Stimulated activated CD4-positive, alpha-beta T cell treated with anti-CD3 and anti-CD28 coated beads, Interleukin-4, amount 100 ng/mL, for 48 hours (primary cell): ENCODE measurements at regions not wholly inside any gene's neighbourhood (a gene's known extent, or its start where the extent isn't known, plus 50 kb on each side); places are given as distances from the start of the nearest gene placed in this dataset.

Source experiments
- DNase-seq, 2 donors: peaks; one replicate each; pipeline ENCODE4 v3.0.0-alpha.2; 2020; ENCODE audit warnings: low read depth in 2 of 2

- no peak for DNase-seq
Observed at GRCh38 chr22:49197986-49198704, 629.5 kb downstream of the BRD1 start.

- no peak for DNase-seq
Observed at GRCh38 chr22:49197505-49197904, 630.2 kb downstream of the BRD1 start.

GRCh38 chr22:49196046-49196511 is 631.6 kb downstream of the BRD1 start:
- DNase-seq, result no peak

GRCh38 chr22:49195636-49196035 is 632.0 kb downstream of the BRD1 start:
- no peak for DNase-seq

- no peak for DNase-seq
Observed at GRCh38 chr22:49193901-49194465, 633.7 kb downstream of the BRD1 start.

- no peak for DNase-seq
Observed at GRCh38 chr22:49193348-49193747, 634.3 kb downstream of the BRD1 start.

- DNase-seq, result no peak
Observed at GRCh38 chr22:49192857-49193250, 634.8 kb downstream of the BRD1 start.

- no peak for DNase-seq
Observed at GRCh38 chr22:49192180-49192856, 635.4 kb downstream of the BRD1 start.

GRCh38 chr22:49191506-49191980 is 636.1 kb downstream of the BRD1 start:
- DNase-seq, result no peak

- DNase-seq, result no peak
Observed at GRCh38 chr22:49190816-49191505, 636.7 kb downstream of the BRD1 start.

- no peak for DNase-seq
Observed at GRCh38 chr22:49189871-49190270, 637.8 kb downstream of the BRD1 start.

GRCh38 chr22:49188591-49188990 is 639.1 kb downstream of the BRD1 start:
- no peak for DNase-seq

GRCh38 chr22:49188091-49188490 is 639.6 kb downstream of the BRD1 start:
- no peak for DNase-seq

- DNase-seq, result no peak
Observed at GRCh38 chr22:49186762-49187161, 640.9 kb downstream of the BRD1 start.

- no peak for DNase-seq
Observed at GRCh38 chr22:49186293-49186692, 641.4 kb downstream of the BRD1 start.

- no peak for DNase-seq
Observed at GRCh38 chr22:49185312-49185969, 642.2 kb downstream of the BRD1 start.

- DNase-seq, result no peak
Observed at GRCh38 chr22:49184736-49185135, 642.9 kb downstream of the BRD1 start.

- DNase-seq, result no peak
Observed at GRCh38 chr22:49183826-49184216, 643.9 kb downstream of the BRD1 start.

- no peak for DNase-seq
Observed at GRCh38 chr22:49183208-49183825, 644.4 kb downstream of the BRD1 start.

- no peak for DNase-seq
Observed at GRCh38 chr22:49182416-49182815, 645.3 kb downstream of the BRD1 start.

- no peak for DNase-seq
Observed at GRCh38 chr22:49181942-49182341, 645.7 kb downstream of the BRD1 start.
